NCI-H1694 (cell line): ENCODE measurements at regions not wholly inside any gene's neighbourhood (a gene's known extent, or its start where the extent isn't known, plus 50 kb on each side); places are given as distances from the start of the nearest gene placed in this dataset.
A peak's percentile ranks its signal among the peaks of the same experiment; 100 is the strongest.

Source experiments
- DNase-seq: peaks from one replicate; lab custom pipeline; 2025; lab: John Stamatoyannopoulos, UW

DNA sequence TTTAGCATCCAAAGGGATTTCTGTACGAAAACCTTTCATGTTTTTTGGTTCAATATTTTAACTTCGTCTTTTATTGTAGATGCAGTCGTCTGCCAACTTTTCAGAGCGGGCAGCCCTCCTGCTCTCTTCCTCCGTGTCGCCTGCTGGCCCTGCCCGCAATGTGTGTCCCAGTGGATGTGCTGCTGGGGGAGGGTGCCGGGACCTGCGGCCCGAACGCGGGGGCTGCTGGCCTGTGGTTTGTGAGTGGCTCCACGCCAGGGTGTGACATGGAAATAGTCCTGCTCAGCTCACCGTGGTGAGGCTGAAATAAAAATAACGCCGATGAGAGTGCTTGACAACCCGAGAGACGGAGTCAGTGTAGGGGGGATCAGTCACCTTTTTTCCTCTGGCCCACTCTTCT is 59.7 kb upstream of the GRPEL1 start:
- no peak for DNase-seq

DNA sequence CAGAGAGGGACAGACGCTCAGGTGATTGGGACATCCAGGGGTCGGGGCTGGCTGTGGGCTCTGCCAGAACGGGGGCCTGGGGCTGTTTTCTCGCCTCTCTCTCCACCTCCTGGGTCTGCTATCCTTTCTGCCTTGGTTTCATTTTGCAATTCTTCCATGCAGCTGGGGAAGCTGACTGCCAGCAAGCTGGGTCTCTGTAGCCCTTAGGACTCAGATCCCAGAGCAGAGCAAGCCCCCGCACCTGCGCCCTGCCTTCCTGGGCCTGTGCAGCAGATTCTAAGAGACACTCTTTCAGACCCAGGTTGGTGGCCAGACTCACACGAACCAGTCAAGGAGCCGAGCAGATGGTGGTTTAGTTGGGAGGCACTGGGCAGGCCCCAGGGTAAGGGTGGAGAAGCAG is 59.1 kb upstream of the GRPEL1 start:
- DNase-seq: no peak

GRCh38 chr4:7124689-7125442 is 57.0 kb upstream of the GRPEL1 start:
- peak; percentile 54 for DNase-seq

- DNase-seq: no peak
Measured at GRCh38 chr4:7121866-7122653, 54.2 kb upstream of the GRPEL1 start.

DNA sequence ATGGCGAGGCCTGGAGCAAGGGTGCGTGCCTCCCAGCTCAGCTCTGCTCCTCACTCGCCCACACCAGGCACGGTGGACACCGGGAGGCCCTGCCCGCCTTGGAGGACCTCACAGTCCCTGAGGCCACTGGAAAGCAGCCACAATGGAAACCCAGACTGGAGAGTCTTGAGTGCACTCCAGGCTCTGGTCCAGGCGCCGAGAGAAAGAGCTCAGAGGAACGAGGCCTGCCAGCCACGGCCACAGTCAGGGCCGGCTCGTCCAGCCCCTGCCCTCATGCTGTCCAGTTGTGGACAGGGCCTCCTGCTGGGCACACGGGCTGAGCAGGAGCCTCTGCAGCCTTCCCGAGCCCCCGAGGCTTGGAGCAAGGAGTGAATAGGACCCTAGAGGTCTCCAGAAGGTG is 53.3 kb upstream of the GRPEL1 start:
- no peak for DNase-seq

- no peak for DNase-seq
Measured at GRCh38 chr4:7120341-7120740, 52.5 kb upstream of the GRPEL1 start.

DNA sequence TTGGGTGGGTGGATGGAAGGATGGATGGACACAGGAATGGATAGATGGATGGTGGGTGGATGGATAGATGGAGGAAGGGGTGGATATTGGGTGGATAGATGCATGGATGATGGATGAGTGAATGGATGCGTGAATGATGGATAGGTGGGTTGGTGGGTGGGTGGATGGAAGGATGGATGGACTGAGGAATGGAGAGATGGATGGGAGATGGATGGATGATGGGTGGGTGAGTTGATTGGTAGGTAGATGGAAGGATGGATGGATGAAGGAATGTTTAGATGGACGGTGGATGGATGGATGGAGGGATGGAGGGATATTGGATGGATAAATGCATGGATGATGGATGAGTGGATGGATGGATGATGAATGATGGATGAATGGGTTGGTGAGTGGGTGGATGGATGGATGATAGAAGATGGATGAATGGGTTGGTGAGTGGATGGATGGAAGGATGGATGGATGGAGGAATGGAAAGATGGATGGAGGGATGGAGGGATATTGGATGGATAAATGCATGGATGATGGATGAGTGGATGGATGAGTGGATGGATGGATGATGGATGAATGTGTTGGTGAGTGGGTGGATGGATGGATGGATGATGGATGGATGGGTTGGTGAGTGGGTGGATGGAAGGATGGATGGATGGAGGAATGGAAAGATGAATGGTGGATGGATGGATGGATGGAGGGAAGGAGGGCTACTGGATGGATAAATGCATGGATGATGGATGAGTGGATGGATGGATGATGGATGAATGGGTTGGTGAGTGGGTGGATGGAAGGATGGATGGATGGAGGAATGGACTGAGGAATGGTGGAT is 50.4 kb upstream of the GRPEL1 start:
- no peak for DNase-seq
